A673 (cell line): ENCODE measurements at regions not wholly inside any gene's neighbourhood (a gene's known extent, or its start where the extent isn't known, plus 50 kb on each side); places are given as distances from the start of the nearest gene placed in this dataset.

Experiments
- EZH2 ChIP-seq: fragments of 200-600 bp; sonication (generic); IDR thresholded peaks from 2 replicates; pipeline ENCODE4 v1.6.1; 2017; ENCODE audit warnings: borderline replicate concordance, low read depth, mild to moderate bottlenecking, mixed read lengths, antibody characterized with exemption, low read length; ENCODE audit not compliant: poor library complexity, severe bottlenecking
- TF ChIP-seq, protein P1 (sequence below): fragments of 300-800, 200-600 bp; sonication (generic); conservative IDR thresholded peaks from 2 replicates; pipeline ENCODE4 v1.5.1; 2017; ENCODE audit warnings: low read depth, mild to moderate bottlenecking, antibody characterized with exemption, low read length, moderate library complexity, mixed read lengths

DNA sequence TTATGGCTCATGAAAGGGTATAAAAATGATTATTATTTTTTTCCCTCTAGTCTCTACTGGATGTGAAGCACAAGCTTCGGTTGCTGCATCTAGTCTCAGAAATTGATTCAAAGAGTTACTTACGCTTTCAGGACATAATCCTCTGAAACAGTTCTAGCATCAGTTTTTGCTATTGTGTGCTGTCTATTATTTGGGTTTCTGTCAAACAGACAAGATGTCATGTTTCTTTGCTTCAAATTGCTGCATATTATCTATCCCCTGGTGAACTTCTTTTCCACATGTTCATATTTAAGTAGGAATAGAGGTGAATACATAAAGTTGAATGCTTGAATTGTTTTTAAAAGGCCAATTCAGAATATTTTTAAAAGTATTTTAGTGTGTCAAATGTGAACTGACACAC is 161.6 kb upstream of the GBE1 start:
- TF ChIP-seq, protein P1, sequence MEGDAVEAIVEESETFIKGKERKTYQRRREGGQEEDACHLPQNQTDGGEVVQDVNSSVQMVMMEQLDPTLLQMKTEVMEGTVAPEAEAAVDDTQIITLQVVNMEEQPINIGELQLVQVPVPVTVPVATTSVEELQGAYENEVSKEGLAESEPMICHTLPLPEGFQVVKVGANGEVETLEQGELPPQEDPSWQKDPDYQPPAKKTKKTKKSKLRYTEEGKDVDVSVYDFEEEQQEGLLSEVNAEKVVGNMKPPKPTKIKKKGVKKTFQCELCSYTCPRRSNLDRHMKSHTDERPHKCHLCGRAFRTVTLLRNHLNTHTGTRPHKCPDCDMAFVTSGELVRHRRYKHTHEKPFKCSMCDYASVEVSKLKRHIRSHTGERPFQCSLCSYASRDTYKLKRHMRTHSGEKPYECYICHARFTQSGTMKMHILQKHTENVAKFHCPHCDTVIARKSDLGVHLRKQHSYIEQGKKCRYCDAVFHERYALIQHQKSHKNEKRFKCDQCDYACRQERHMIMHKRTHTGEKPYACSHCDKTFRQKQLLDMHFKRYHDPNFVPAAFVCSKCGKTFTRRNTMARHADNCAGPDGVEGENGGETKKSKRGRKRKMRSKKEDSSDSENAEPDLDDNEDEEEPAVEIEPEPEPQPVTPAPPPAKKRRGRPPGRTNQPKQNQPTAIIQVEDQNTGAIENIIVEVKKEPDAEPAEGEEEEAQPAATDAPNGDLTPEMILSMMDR: no peak
- no peak for TF ChIP-seq EZH2
